ENCODE measurements at regions not wholly inside any gene's neighbourhood (a gene's known extent, or its start where the extent isn't known, plus 50 kb on each side); places are given as distances from the start of the nearest gene placed in this dataset.

GRCh38 chr12:112570096-112570495 lies 151.3 kb downstream of the PTPN11 start:
- no peak for TF ChIP-seq CTCF (conservative IDR thresholded peaks at IDR 0.05 in 1 of 2, IDR thresholded peaks at IDR 0.05 in 1 of 2; ENCODE audit: low read depth in 1 of 2, low read length in 2 of 2)
- TF ChIP-seq EZH2 (IDR thresholded peaks at IDR 0.05; ENCODE audit: low read length, missing control alignments) = no peak
- H3K9me3 ChIP-seq (ENCODE audit: control insufficient read depth, insufficient read depth, low read depth, low read length) = no peaks in the 10 kb centered on the region
- no peaks in the 10 kb centered on the region for H4K20me1 ChIP-seq (ENCODE audit: control insufficient read depth, extremely low read depth, insufficient read depth, low read length)
- no peak for DNase-seq (ENCODE audit: low read depth in 2 of 2)
- H3K4me2 ChIP-seq (ENCODE audit: extremely low read depth, insufficient read depth, low read length) = no peak overlapping the region
- H3K27me3 ChIP-seq (ENCODE audit: control insufficient read depth, insufficient read depth, low read length) = no peaks in the 10 kb centered on the region
- no peak overlapping the region for H3K4me3 ChIP-seq (replicated peaks in 1 of 4; ENCODE audit: control extremely low read depth in 1 of 4, insufficient read depth in 1 of 4, low read depth in 3 of 4, low read length in 4 of 4)
- H3K36me3 ChIP-seq (ENCODE audit: control insufficient read depth, insufficient read depth, low read length) = no peaks in the 10 kb centered on the region
- no peak overlapping the region for H2AFZ ChIP-seq (ENCODE audit: low read length)
- no peak overlapping the region for H3K27ac ChIP-seq (ENCODE audit: insufficient read depth, low read length)
- H3K9ac ChIP-seq (ENCODE audit: insufficient read depth, low read length) = no peak overlapping the region
- no peaks in the 10 kb centered on the region for H3K4me1 ChIP-seq (ENCODE audit: control insufficient read depth, extremely low read depth, insufficient read depth, low read length)
- no peaks in the 10 kb centered on the region for H3K79me2 ChIP-seq (ENCODE audit: control insufficient read depth, insufficient read depth, low read length)

GRCh38 chr12:112573141-112573540 lies 154.4 kb downstream of the PTPN11 start:
- H4K20me1 ChIP-seq (ENCODE audit: control insufficient read depth, extremely low read depth, insufficient read depth, low read length) = no peaks in the 10 kb centered on the region
- H3K4me1 ChIP-seq (ENCODE audit: control insufficient read depth, extremely low read depth, insufficient read depth, low read length) = no peaks in the 10 kb centered on the region
- H3K4me3 ChIP-seq (replicated peaks in 1 of 4; ENCODE audit: control extremely low read depth in 1 of 4, insufficient read depth in 1 of 4, low read depth in 3 of 4, low read length in 4 of 4) = no peak overlapping the region
- no peak overlapping the region for H2AFZ ChIP-seq (ENCODE audit: low read length)
- no peaks in the 10 kb centered on the region for H3K9me3 ChIP-seq (ENCODE audit: control insufficient read depth, insufficient read depth, low read depth, low read length)
- no peak overlapping the region for H3K27ac ChIP-seq (ENCODE audit: insufficient read depth, low read length)
- no peak overlapping the region for H3K9ac ChIP-seq (ENCODE audit: insufficient read depth, low read length)
- H3K36me3 ChIP-seq (ENCODE audit: control insufficient read depth, insufficient read depth, low read length) = no peaks in the 10 kb centered on the region
- no peak for DNase-seq (ENCODE audit: low read depth in 2 of 2)
- no peaks in the 10 kb centered on the region for H3K79me2 ChIP-seq (ENCODE audit: control insufficient read depth, insufficient read depth, low read length)
- TF ChIP-seq CTCF (conservative IDR thresholded peaks at IDR 0.05 in 1 of 2, IDR thresholded peaks at IDR 0.05 in 1 of 2; ENCODE audit: low read depth in 1 of 2, low read length in 2 of 2) (no peak), EZH2 (IDR thresholded peaks at IDR 0.05; ENCODE audit: low read length, missing control alignments) (no peak)
- no peak overlapping the region for H3K4me2 ChIP-seq (ENCODE audit: extremely low read depth, insufficient read depth, low read length)
- no peaks in the 10 kb centered on the region for H3K27me3 ChIP-seq (ENCODE audit: control insufficient read depth, insufficient read depth, low read length)

- no peaks in the 10 kb centered on the region for H3K27me3 ChIP-seq (ENCODE audit: control insufficient read depth, insufficient read depth, low read length)
- H2AFZ ChIP-seq (ENCODE audit: low read length) = no peak overlapping the region
- H3K36me3 ChIP-seq (ENCODE audit: control insufficient read depth, insufficient read depth, low read length) = no peaks in the 10 kb centered on the region
- H3K4me3 ChIP-seq (replicated peaks in 1 of 4; ENCODE audit: control extremely low read depth in 1 of 4, insufficient read depth in 1 of 4, low read depth in 3 of 4, low read length in 4 of 4) = no peak overlapping the region
- TF ChIP-seq CTCF (conservative IDR thresholded peaks at IDR 0.05 in 1 of 2, IDR thresholded peaks at IDR 0.05 in 1 of 2; ENCODE audit: low read depth in 1 of 2, low read length in 2 of 2) = no peak
- no peak for TF ChIP-seq EZH2 (IDR thresholded peaks at IDR 0.05; ENCODE audit: low read length, missing control alignments)
- no peak for DNase-seq (ENCODE audit: low read depth in 2 of 2)
- H4K20me1 ChIP-seq (ENCODE audit: control insufficient read depth, extremely low read depth, insufficient read depth, low read length) = no peaks in the 10 kb centered on the region
- no peaks in the 10 kb centered on the region for H3K9me3 ChIP-seq (ENCODE audit: control insufficient read depth, insufficient read depth, low read depth, low read length)
- H3K79me2 ChIP-seq (ENCODE audit: control insufficient read depth, insufficient read depth, low read length) = no peaks in the 10 kb centered on the region
- no peak overlapping the region for H3K4me2 ChIP-seq (ENCODE audit: extremely low read depth, insufficient read depth, low read length)
- no peak overlapping the region for H3K9ac ChIP-seq (ENCODE audit: insufficient read depth, low read length)
- H3K4me1 ChIP-seq (ENCODE audit: control insufficient read depth, extremely low read depth, insufficient read depth, low read length) = no peaks in the 10 kb centered on the region
- H3K27ac ChIP-seq (ENCODE audit: insufficient read depth, low read length) = no peak overlapping the region
Observed at GRCh38 chr12:112574896-112575558, 156.3 kb downstream of the PTPN11 start.
